CD14-positive monocyte (primary cell): ENCODE measurements at regions not wholly inside any gene's neighbourhood (a gene's known extent, or its start where the extent isn't known, plus 50 kb on each side); places are given as distances from the start of the nearest gene placed in this dataset.

Experiments used
- DNase-seq, 3 donors: peaks; one replicate each; pipeline ENCODE4 v3.0.0-alpha.2; 2011 to 2022
- H2AFZ ChIP-seq: 2 replicates; pipeline ENCODE4 v1.6.0; 2012; ENCODE audit warnings: mild to moderate bottlenecking, low read depth, low read length, inconsistent platforms; ENCODE audit not compliant: insufficient read depth, poor library complexity, severe bottlenecking
- H3K27ac ChIP-seq, 2 donors: 1 replicate in 1 of 2; 2 replicates in 1 of 2; pipeline ENCODE4 v1.5.1; 2012 to 2013; ENCODE audit warnings: low read length in 2 of 2, control low read depth in 1 of 2, inconsistent platforms in 1 of 2, low read depth in 1 of 2, mild to moderate bottlenecking in 1 of 2
- H3K27me3 ChIP-seq, 2 donors: one replicate each; pipeline versions ENCODE4 v1.6.0 to v1.6.1; 2011 to 2013; ENCODE audit warnings: low read length in 2 of 2; ENCODE audit not compliant: control insufficient read depth in 2 of 2, insufficient read depth in 2 of 2
- H3K36me3 ChIP-seq, 2 donors: replicated peaks in 1 of 2; 1 replicate in 1 of 2; 2 replicates in 1 of 2; pipeline versions ENCODE4 v1.5.1 to v1.6.1; 2012 to 2013; ENCODE audit warnings: low read length in 2 of 2, control low read depth in 1 of 2, inconsistent platforms in 1 of 2, mild to moderate bottlenecking in 1 of 2; ENCODE audit not compliant: insufficient read depth in 2 of 2, control insufficient read depth in 1 of 2
- H3K4me1 ChIP-seq, 2 donors: 1 replicate in 1 of 2; 2 replicates in 1 of 2; pipeline versions ENCODE4 v1.5.1 to v1.6.1; 2012 to 2013; ENCODE audit warnings: low read length in 2 of 2, control low read depth in 1 of 2, inconsistent platforms in 1 of 2, mild to moderate bottlenecking in 1 of 2, moderate library complexity in 1 of 2; ENCODE audit not compliant: insufficient read depth in 2 of 2, control insufficient read depth in 1 of 2
- H3K4me2 ChIP-seq: replicated peaks from 2 replicates; pipeline ENCODE3; 2012; ENCODE audit warnings: low read length, moderate library complexity, mild to moderate bottlenecking; ENCODE audit not compliant: poor library complexity, severe bottlenecking; ENCODE audit errors: extremely low read depth
- H3K4me3 ChIP-seq, 3 experiments: fragments of 200-600 bp in 1 of 3; sonication (generic) in 1 of 3; replicated peaks in 1 of 3; 1 replicate in 2 of 3; 2 replicates in 1 of 3; pipeline ENCODE4 v1.5.1; 2011 to 2013; ENCODE audit warnings: low read length in 3 of 3, mild to moderate bottlenecking in 3 of 3, control low read depth in 2 of 3, low read depth in 2 of 3, inconsistent platforms in 1 of 3, moderate library complexity in 1 of 3
- H3K79me2 ChIP-seq: 2 replicates; pipeline ENCODE4 v1.6.0; 2012; ENCODE audit warnings: mild to moderate bottlenecking, control low read depth, inconsistent platforms, low read length, moderate library complexity; ENCODE audit not compliant: insufficient read depth
- H3K9ac ChIP-seq: 2 replicates; pipeline ENCODE4 v1.6.0; 2017; ENCODE audit warnings: low read length, mild to moderate bottlenecking; ENCODE audit not compliant: insufficient read depth, poor library complexity, severe bottlenecking
- H3K9me3 ChIP-seq, 2 donors: replicated peaks in 1 of 2; 1 replicate in 1 of 2; 2 replicates in 1 of 2; pipeline versions ENCODE4 v1.5.1 to v1.6.1; 2012 to 2013; ENCODE audit warnings: low read length in 2 of 2, control low read depth in 1 of 2; ENCODE audit not compliant: control insufficient read depth in 1 of 2, insufficient read depth in 1 of 2
- H4K20me1 ChIP-seq: 2 replicates; pipeline ENCODE4 v1.6.0; 2012; ENCODE audit warnings: mild to moderate bottlenecking, low read length, control low read depth, moderate library complexity; ENCODE audit not compliant: insufficient read depth
- H3K27ac Mint-ChIP-seq, 7 donors: one replicate each; pipeline ENCODE4 v1.8.0; 2020; ENCODE audit warnings: mild to moderate bottlenecking in 7 of 7, mixed read lengths in 7 of 7, moderate library complexity in 6 of 7, inconsistent platforms in 2 of 7
- H3K27me3 Mint-ChIP-seq, 3 donors: one replicate each; pipeline ENCODE4 v1.8.0; 2021 to 2022; ENCODE audit warnings: low read depth in 3 of 3, mild to moderate bottlenecking in 3 of 3, mixed read lengths in 3 of 3, moderate library complexity in 3 of 3, inconsistent platforms in 1 of 3
- H3K36me3 Mint-ChIP-seq, 2 donors: one replicate each; pipeline ENCODE4 v1.8.0; 2020; ENCODE audit warnings: mixed read lengths in 2 of 2, inconsistent platforms in 1 of 2, mild to moderate bottlenecking in 1 of 2
- H3K4me1 Mint-ChIP-seq: one replicate; pipeline ENCODE4 v1.8.0; 2020; ENCODE audit warnings: mild to moderate bottlenecking, mixed read lengths
- H3K4me3 Mint-ChIP-seq, 2 donors: one replicate each; pipeline ENCODE4 v1.8.0; 2020; ENCODE audit warnings: mild to moderate bottlenecking in 2 of 2, mixed read lengths in 2 of 2, moderate library complexity in 1 of 2
- H3K9me3 Mint-ChIP-seq, 7 donors: one replicate each; pipeline ENCODE4 v1.8.0; 2020 to 2022; ENCODE audit warnings: mixed read lengths in 7 of 7, mild to moderate bottlenecking in 6 of 7, moderate library complexity in 6 of 7, inconsistent platforms in 2 of 7
- WGBS: methylation state at CpG from one replicate; pipeline ENCODE4 v1.1.5; 2013; ENCODE audit warnings: missing lambda C conversion rate; ENCODE audit not compliant: insufficient coverage; 5-methylcytosine and 5-hydroxymethylcytosine counted together
- intact Hi-C, 2 donors: fragments of 100-400 bp; cut with micrococcal nuclease; formaldehyde crosslinking; loops; one replicate each; pipeline versions ENCODE4 v1.15.0 to v1.15.1; 2023
- TF ChIP-seq, protein P1 (sequence below): fragments of 200-600 bp; IDR thresholded peaks from one replicate; pipeline ENCODE4 v1.8.0; 2022; ENCODE audit warnings: antibody characterized with exemption, mild to moderate bottlenecking

GRCh38 chr2:121161272-121161671 lies 123.7 kb downstream of the TFCP2L1 start:
- H3K36me3 Mint-ChIP-seq: no peaks in the 10 kb centered on the region
- H2AFZ ChIP-seq: no peak overlapping the region
- H3K27ac Mint-ChIP-seq: no peak overlapping the region

DNA sequence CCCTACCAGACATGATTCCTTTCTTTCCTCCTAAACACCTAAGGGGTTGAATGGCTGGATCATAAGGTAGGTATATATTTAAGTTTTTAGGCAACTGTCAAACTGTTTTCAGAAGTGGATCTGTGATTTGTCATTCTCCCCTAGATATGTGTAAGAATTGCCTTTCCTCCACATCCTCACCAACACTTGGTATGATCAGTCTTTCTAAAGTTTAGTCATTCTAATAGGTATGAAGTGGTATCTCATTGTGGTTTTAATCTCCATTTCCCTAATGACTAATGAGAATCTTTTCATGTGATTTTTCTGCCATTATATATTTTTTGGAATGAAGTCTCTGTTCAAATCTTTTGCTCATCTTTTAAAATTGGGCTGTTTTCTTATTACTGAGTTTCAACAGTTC lies 122.1 kb downstream of the TFCP2L1 start:
- Mint-ChIP-seq H3K36me3 (no peaks in the 10 kb centered on the region), H3K27ac (no peak overlapping the region), H3K27me3 (peaks cover 2 to 8% (median 3%) of the 10 kb centered on the region in 3 donors), H3K9me3 (peaks cover 10 to 31% (median 19%) of the 10 kb centered on the region in 7 donors), H3K4me1 (no peaks in the 10 kb centered on the region), H3K4me3 (no peak overlapping the region)
- intact Hi-C loops: no loop called here
- TF ChIP-seq, protein P1, sequence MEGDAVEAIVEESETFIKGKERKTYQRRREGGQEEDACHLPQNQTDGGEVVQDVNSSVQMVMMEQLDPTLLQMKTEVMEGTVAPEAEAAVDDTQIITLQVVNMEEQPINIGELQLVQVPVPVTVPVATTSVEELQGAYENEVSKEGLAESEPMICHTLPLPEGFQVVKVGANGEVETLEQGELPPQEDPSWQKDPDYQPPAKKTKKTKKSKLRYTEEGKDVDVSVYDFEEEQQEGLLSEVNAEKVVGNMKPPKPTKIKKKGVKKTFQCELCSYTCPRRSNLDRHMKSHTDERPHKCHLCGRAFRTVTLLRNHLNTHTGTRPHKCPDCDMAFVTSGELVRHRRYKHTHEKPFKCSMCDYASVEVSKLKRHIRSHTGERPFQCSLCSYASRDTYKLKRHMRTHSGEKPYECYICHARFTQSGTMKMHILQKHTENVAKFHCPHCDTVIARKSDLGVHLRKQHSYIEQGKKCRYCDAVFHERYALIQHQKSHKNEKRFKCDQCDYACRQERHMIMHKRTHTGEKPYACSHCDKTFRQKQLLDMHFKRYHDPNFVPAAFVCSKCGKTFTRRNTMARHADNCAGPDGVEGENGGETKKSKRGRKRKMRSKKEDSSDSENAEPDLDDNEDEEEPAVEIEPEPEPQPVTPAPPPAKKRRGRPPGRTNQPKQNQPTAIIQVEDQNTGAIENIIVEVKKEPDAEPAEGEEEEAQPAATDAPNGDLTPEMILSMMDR: no peak
- Histone ChIP-seq H3K4me1 (no peaks in the 10 kb centered on the region), H3K4me3 (no peak overlapping the region), H3K36me3 (no peaks in the 10 kb centered on the region), H3K9ac (no peak overlapping the region), H3K4me2 (no peak overlapping the region), H3K9me3 (peaks cover 15 to 18% of the 10 kb centered on the region in 2 donors), H4K20me1 (no peaks in the 10 kb centered on the region), H2AFZ (no peak overlapping the region), H3K27ac (no peak overlapping the region), H3K79me2 (no peaks in the 10 kb centered on the region), H3K27me3 (no peaks in the 10 kb centered on the region)
- no peak for DNase-seq

More at GRCh38 chr2:121161272-121161671, 123.7 kb downstream of the TFCP2L1 start:
- Histone ChIP-seq H3K27ac (no peak overlapping the region), H4K20me1 (no peaks in the 10 kb centered on the region), H3K27me3 (no peaks in the 10 kb centered on the region), H3K4me3 (no peak overlapping the region), H3K9ac (no peak overlapping the region), H3K79me2 (no peaks in the 10 kb centered on the region), H3K4me1 (no peaks in the 10 kb centered on the region), H3K4me2 (no peak overlapping the region), H3K36me3 (no peaks in the 10 kb centered on the region), H3K9me3 (peaks cover 24 to 26% of the 10 kb centered on the region in 2 donors)
- no peak overlapping the region for H3K4me3 Mint-ChIP-seq
- TF ChIP-seq, protein P1: no peak
- WGBS: no CpG with 5 or more reads among the region's 1 CpG
- intact Hi-C loops: no loop called here
- H3K9me3 Mint-ChIP-seq: peaks cover 23 to 44% (median 34%) of the 10 kb centered on the region in 7 donors
- no peak for DNase-seq
- H3K4me1 Mint-ChIP-seq: no peaks in the 10 kb centered on the region
- H3K27me3 Mint-ChIP-seq: peaks cover 3 to 7% (median 5%) of the 10 kb centered on the region in 3 donors
